ENCODE measurements at regions not wholly inside any gene's neighbourhood (a gene's known extent, or its start where the extent isn't known, plus 50 kb on each side); places are given as distances from the start of the nearest gene placed in this dataset.

DNA sequence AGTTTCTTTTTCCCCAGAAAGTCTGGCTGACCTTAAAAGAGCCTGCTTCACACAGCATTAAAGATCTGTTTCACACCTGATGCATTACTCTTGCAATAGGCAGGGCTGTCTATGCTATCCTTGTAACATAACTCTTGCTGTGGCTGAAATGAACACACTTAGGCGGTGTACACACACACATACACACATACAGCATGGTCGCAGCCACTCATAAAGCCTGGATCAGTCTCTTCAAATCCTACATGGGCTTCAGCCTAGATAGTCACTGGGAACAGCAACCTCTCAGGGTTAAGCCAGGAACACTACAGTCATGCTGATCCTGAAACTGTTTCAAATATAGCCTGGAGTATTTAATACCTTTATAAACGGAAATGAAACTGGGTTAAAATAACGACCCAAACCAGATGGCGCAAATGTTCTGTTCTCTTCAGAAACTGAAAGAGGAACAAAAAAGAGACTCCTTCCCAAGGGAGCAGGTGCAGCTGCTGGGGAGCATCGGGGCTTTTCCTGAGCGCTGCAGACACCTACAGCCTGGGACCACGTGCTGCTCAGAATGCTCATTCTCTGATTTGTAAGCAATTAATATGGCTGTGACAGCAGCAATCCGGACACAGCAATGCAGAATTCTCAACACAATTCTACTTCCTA, 61.0 kb upstream of the SFMBT2 start:
- Histone ChIP-seq H3K4me2 (no peak overlapping the region), H3F3A (ENCODE audit: low read depth) (peaks cover 6% of the 10 kb centered on the region), H3K27me3 (peaks cover 4% of the 10 kb centered on the region), H3K79me2 (ENCODE audit: low read depth) (no peaks in the 10 kb centered on the region), H4K20me1 (ENCODE audit: low read depth) (no peaks in the 10 kb centered on the region), H2AFZ (replicated peaks) (no peak overlapping the region), H3K9me3 (ENCODE audit: low read depth) (no peaks in the 10 kb centered on the region), H3K4me3 (no peak overlapping the region), H3K4me1 (peaks cover 12% of the 10 kb centered on the region), H3K36me3 (no peaks in the 10 kb centered on the region), H3K27ac (no peak overlapping the region), H3K9ac (no peak overlapping the region)
- Mint-ChIP-seq H3K27me3 (ENCODE audit: insufficient read depth, low read depth) (peaks cover 4% of the 10 kb centered on the region), H3K4me3 (no peak overlapping the region), H3K36me3 (no peaks in the 10 kb centered on the region), H3K9me3 (no peaks in the 10 kb centered on the region), H3K27ac (no peak overlapping the region), H3K4me1 (peaks cover 18% of the 10 kb centered on the region)
- DNase-seq (ENCODE audit: low spot score) = no peak
- TF ChIP-seq EZH2 (IDR thresholded peaks at IDR 0.05) = no peak
- no peak for TF ChIP-seq EZH2phosphoT487 (IDR thresholded peaks at IDR 0.05)
- TF ChIP-seq, protein P1, sequence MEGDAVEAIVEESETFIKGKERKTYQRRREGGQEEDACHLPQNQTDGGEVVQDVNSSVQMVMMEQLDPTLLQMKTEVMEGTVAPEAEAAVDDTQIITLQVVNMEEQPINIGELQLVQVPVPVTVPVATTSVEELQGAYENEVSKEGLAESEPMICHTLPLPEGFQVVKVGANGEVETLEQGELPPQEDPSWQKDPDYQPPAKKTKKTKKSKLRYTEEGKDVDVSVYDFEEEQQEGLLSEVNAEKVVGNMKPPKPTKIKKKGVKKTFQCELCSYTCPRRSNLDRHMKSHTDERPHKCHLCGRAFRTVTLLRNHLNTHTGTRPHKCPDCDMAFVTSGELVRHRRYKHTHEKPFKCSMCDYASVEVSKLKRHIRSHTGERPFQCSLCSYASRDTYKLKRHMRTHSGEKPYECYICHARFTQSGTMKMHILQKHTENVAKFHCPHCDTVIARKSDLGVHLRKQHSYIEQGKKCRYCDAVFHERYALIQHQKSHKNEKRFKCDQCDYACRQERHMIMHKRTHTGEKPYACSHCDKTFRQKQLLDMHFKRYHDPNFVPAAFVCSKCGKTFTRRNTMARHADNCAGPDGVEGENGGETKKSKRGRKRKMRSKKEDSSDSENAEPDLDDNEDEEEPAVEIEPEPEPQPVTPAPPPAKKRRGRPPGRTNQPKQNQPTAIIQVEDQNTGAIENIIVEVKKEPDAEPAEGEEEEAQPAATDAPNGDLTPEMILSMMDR (IDR thresholded peaks at IDR 0.05) = no peak

DNA sequence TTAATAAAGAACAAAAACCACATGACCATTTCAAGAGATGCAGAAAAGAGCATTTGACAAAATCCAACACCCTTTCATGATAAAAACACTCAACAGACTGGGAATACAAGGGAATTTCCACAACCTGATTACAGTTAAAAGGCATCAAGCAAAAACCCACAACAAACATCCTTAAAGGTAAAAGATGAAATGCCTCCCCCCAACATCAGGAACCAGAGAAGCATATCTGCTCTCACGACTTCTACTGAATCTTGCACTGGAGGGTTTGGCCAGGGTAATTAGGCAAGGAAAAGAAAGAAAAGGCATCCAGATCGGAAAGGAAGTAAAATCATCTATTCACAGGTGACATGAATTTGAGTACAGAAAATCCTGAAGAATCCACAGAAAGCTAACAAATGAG, 59.5 kb upstream of the SFMBT2 start:
- Histone ChIP-seq H4K20me1 (ENCODE audit: low read depth) (no peaks in the 10 kb centered on the region), H3F3A (ENCODE audit: low read depth) (no peaks in the 10 kb centered on the region), H3K9ac (no peak overlapping the region), H3K27me3 (peaks cover 4% of the 10 kb centered on the region), H3K36me3 (no peaks in the 10 kb centered on the region), H3K27ac (no peak overlapping the region), H3K9me3 (ENCODE audit: low read depth) (no peaks in the 10 kb centered on the region), H2AFZ (replicated peaks) (no peak overlapping the region), H3K4me1 (peaks cover 3% of the 10 kb centered on the region), H3K4me2 (no peak overlapping the region), H3K4me3 (no peak overlapping the region), H3K79me2 (ENCODE audit: low read depth) (no peaks in the 10 kb centered on the region)
- Mint-ChIP-seq H3K4me3 (no peak overlapping the region), H3K36me3 (no peaks in the 10 kb centered on the region), H3K27ac (no peak overlapping the region), H3K9me3 (no peaks in the 10 kb centered on the region), H3K4me1 (peaks cover 7% of the 10 kb centered on the region), H3K27me3 (ENCODE audit: insufficient read depth, low read depth) (peaks cover 4% of the 10 kb centered on the region)
- DNase-seq (ENCODE audit: low spot score) = no peak
- TF ChIP-seq, protein P1 (IDR thresholded peaks at IDR 0.05) = no peak
- TF ChIP-seq EZH2 (IDR thresholded peaks at IDR 0.05) = no peak
- TF ChIP-seq EZH2phosphoT487 (IDR thresholded peaks at IDR 0.05) = no peak

DNA sequence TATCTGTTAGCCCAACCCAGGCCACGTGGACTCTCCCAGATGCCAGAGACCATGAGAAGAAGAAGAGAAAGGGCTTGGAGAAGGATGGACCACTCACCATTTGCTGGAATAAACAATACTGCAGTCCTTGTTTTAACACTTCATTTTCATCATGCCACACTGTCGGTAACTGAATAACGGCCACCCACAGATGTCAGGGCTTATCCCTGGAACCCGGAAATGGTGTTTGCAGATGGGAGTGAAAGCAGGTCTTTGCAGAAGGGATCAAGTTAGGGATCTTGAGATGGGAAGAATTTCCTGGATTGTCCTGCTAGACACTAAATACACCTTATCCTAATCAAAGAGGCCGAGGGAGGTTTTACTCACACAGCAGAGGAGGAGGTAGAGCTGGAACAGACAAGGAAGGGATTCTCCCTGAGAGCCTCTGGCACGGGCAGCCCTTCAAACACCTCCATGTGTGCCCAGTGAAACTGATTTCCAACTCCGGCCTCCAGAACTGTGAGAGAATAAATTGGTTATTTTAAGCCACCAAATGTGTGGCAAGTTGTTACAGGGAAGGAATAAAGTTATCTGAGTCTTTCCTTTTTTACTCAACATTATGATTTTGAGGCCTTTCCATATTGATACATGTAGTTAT, 56.3 kb upstream of the SFMBT2 start:
- Mint-ChIP-seq H3K36me3 (no peaks in the 10 kb centered on the region), H3K4me1 (peaks cover 3% of the 10 kb centered on the region), H3K27ac (no peak overlapping the region), H3K4me3 (no peak overlapping the region), H3K9me3 (no peaks in the 10 kb centered on the region), H3K27me3 (ENCODE audit: insufficient read depth, low read depth) (peaks cover 9% of the 10 kb centered on the region)
- H3K27me3 ChIP-seq = peaks cover 4% of the 10 kb centered on the region
- no peak overlapping the region for H2AFZ ChIP-seq (replicated peaks)
- no peak for DNase-seq (ENCODE audit: low spot score)
- no peaks in the 10 kb centered on the region for H3K9me3 ChIP-seq (ENCODE audit: low read depth)
- TF ChIP-seq, protein P1 (IDR thresholded peaks at IDR 0.05) = no peak
- no peak overlapping the region for H3K27ac ChIP-seq
- H3K4me1 ChIP-seq = no peaks in the 10 kb centered on the region
- H3K9ac ChIP-seq = no peak overlapping the region
- H3F3A ChIP-seq (ENCODE audit: low read depth) = no peaks in the 10 kb centered on the region
- no peaks in the 10 kb centered on the region for H4K20me1 ChIP-seq (ENCODE audit: low read depth)
- no peaks in the 10 kb centered on the region for H3K79me2 ChIP-seq (ENCODE audit: low read depth)
- no peak overlapping the region for H3K4me2 ChIP-seq
- H3K36me3 ChIP-seq = no peaks in the 10 kb centered on the region
- no peak overlapping the region for H3K4me3 ChIP-seq

All from neural progenitor cell (in vitro differentiated cells).